H9 (cell line): ENCODE measurements at regions not wholly inside any gene's neighbourhood (a gene's known extent, or its start where the extent isn't known, plus 50 kb on each side); places are given as distances from the start of the nearest gene placed in this dataset.

Source experiments
- DNase-seq: peaks from one replicate; pipeline ENCODE4 v3.0.0-alpha.2; 2017
- H2AFZ ChIP-seq: one replicate; pipeline ENCODE4 v1.6.1; 2013; ENCODE audit warnings: mild to moderate bottlenecking, low read length, control low read depth, moderate library complexity
- H2AK5ac ChIP-seq: 2 replicates; pipeline ENCODE4 v1.6.1; 2013; ENCODE audit warnings: low read length, control low read depth, mixed read lengths; ENCODE audit not compliant: insufficient read length
- H2BK120ac ChIP-seq: one replicate; pipeline ENCODE4 v1.6.1; 2013; ENCODE audit warnings: low read depth, mild to moderate bottlenecking, low read length, control low read depth, inconsistent platforms; ENCODE audit not compliant: poor library complexity, severe bottlenecking
- H2BK12ac ChIP-seq: 2 replicates; pipeline ENCODE4 v1.6.1; 2013; ENCODE audit warnings: low read length, control low read depth, mixed read lengths, low read depth; ENCODE audit not compliant: insufficient read length
- H2BK15ac ChIP-seq: 2 replicates; pipeline ENCODE4 v1.6.1; 2013; ENCODE audit warnings: low read depth, low read length, control low read depth
- H2BK20ac ChIP-seq: one replicate; pipeline ENCODE4 v1.6.1; 2013; ENCODE audit warnings: low read depth, mild to moderate bottlenecking, low read length, control low read depth, inconsistent platforms; ENCODE audit not compliant: poor library complexity, severe bottlenecking
- H2BK5ac ChIP-seq: 2 replicates; pipeline ENCODE4 v1.6.1; 2013; ENCODE audit warnings: low read length, control low read depth, mixed read lengths; ENCODE audit not compliant: insufficient read length
- H3K14ac ChIP-seq: 2 replicates; pipeline ENCODE4 v1.6.1; 2013; ENCODE audit warnings: low read length, control low read depth; ENCODE audit not compliant: insufficient read depth
- H3K18ac ChIP-seq: 2 replicates; pipeline ENCODE4 v1.6.1; 2013; ENCODE audit warnings: low read depth, mild to moderate bottlenecking, mixed read lengths, low read length, control low read depth; ENCODE audit not compliant: insufficient read length
- H3K23ac ChIP-seq: 2 replicates; pipeline ENCODE4 v1.6.1; 2013; ENCODE audit warnings: low read length, control low read depth, mixed read lengths, low read depth; ENCODE audit not compliant: insufficient read length
- H3K23me2 ChIP-seq: 2 replicates; pipeline ENCODE4 v1.6.1; 2013; ENCODE audit warnings: low read depth, mild to moderate bottlenecking, mixed read lengths, low read length, control low read depth; ENCODE audit not compliant: insufficient read length, poor library complexity, severe bottlenecking
- H3K27ac ChIP-seq: 2 replicates; pipeline ENCODE4 v1.5.1; 2013; ENCODE audit warnings: low read length, control low read depth, mixed read lengths, low read depth; ENCODE audit not compliant: insufficient read length
- H3K27me3 ChIP-seq: 2 replicates; pipeline ENCODE4 v1.6.1; 2013; ENCODE audit warnings: low read length, control low read depth, inconsistent platforms; ENCODE audit not compliant: insufficient read depth
- H3K4ac ChIP-seq: 2 replicates; pipeline ENCODE4 v1.6.1; 2013; ENCODE audit warnings: low read depth, mild to moderate bottlenecking, control low read depth, inconsistent platforms, low read length, moderate library complexity
- H3K4me1 ChIP-seq: 2 replicates; pipeline ENCODE4 v1.6.1; 2013; ENCODE audit warnings: low read length, control low read depth, inconsistent platforms; ENCODE audit not compliant: insufficient read depth
- H3K4me2 ChIP-seq: 2 replicates; pipeline ENCODE4 v1.6.1; 2013; ENCODE audit warnings: low read length, control low read depth, mixed read lengths; ENCODE audit not compliant: insufficient read length, insufficient read depth
- H3K56ac ChIP-seq: 2 replicates; pipeline ENCODE4 v1.6.1; 2013; ENCODE audit warnings: low read depth, mild to moderate bottlenecking, mixed read lengths, low read length, control low read depth; ENCODE audit not compliant: insufficient read length
- H3K79me1 ChIP-seq: 2 replicates; pipeline ENCODE4 v1.6.1; 2013; ENCODE audit warnings: low read depth, mild to moderate bottlenecking, moderate library complexity, low read length, control low read depth, inconsistent platforms; ENCODE audit not compliant: insufficient read depth, poor library complexity, severe bottlenecking
- H3K79me2 ChIP-seq: 2 replicates; pipeline ENCODE4 v1.6.1; 2013; ENCODE audit warnings: low read length, control low read depth, inconsistent platforms; ENCODE audit not compliant: insufficient read depth
- H3K9ac ChIP-seq: 2 replicates; pipeline ENCODE4 v1.6.1; 2013; ENCODE audit warnings: low read length, control low read depth, mixed read lengths; ENCODE audit not compliant: insufficient read length; ENCODE audit errors: extremely low read depth
- H3K9me3 ChIP-seq: one replicate; pipeline ENCODE4 v1.6.1; 2013; ENCODE audit warnings: low read depth, low read length, inconsistent platforms; ENCODE audit not compliant: control insufficient read depth
- H3T11ph ChIP-seq: one replicate; pipeline ENCODE4 v1.6.1; 2013; ENCODE audit warnings: mild to moderate bottlenecking, low read length, control low read depth, inconsistent platforms
- H4K20me1 ChIP-seq: one replicate; pipeline ENCODE4 v1.6.1; 2013; ENCODE audit not compliant: control insufficient read depth, insufficient read length, insufficient read depth
- H4K5ac ChIP-seq: 2 replicates; pipeline ENCODE4 v1.6.1; 2013; ENCODE audit warnings: low read depth, mild to moderate bottlenecking, mixed read lengths, low read length, control low read depth; ENCODE audit not compliant: insufficient read length
- H4K8ac ChIP-seq: replicated peaks from 2 replicates; pipeline ENCODE4 v1.6.1; 2013; ENCODE audit warnings: low read length, control low read depth, mixed read lengths, low read depth; ENCODE audit not compliant: insufficient read length
- H4K91ac ChIP-seq: 2 replicates; pipeline ENCODE4 v1.6.1; 2013; ENCODE audit warnings: low read depth, mild to moderate bottlenecking, moderate library complexity, mixed read lengths, low read length, control low read depth; ENCODE audit not compliant: insufficient read length
- H3K27ac Mint-ChIP-seq, 3 experiments: 2 replicates in 2 of 3; 3 replicates in 1 of 3; pipeline ENCODE4 v1.8.0; 2020 to 2021; ENCODE audit warnings: mixed read lengths in 3 of 3, mild to moderate bottlenecking in 1 of 3, moderate library complexity in 1 of 3
- H3K27me3 Mint-ChIP-seq: 2 replicates; pipeline ENCODE4 v1.8.0; 2021; ENCODE audit warnings: low read depth, mild to moderate bottlenecking, moderate library complexity, mixed read lengths
- H3K36me3 Mint-ChIP-seq, 3 experiments: 2 replicates in 2 of 3; 3 replicates in 1 of 3; pipeline ENCODE4 v1.8.0; 2020 to 2021; ENCODE audit warnings: low read depth in 3 of 3, mixed read lengths in 3 of 3; ENCODE audit not compliant: insufficient read depth in 1 of 3
- H3K4me1 Mint-ChIP-seq, 2 experiments: 2 replicates each; pipeline ENCODE4 v1.8.0; 2020; ENCODE audit warnings: mixed read lengths in 2 of 2
- H3K4me3 Mint-ChIP-seq, 2 experiments: 2 replicates in 1 of 2; 3 replicates in 1 of 2; pipeline ENCODE4 v1.8.0; 2020 to 2021; ENCODE audit warnings: mild to moderate bottlenecking in 2 of 2, mixed read lengths in 2 of 2, moderate library complexity in 1 of 2
- H3K9me3 Mint-ChIP-seq, 2 experiments: 2 replicates in 1 of 2; 3 replicates in 1 of 2; pipeline ENCODE4 v1.8.0; 2020; ENCODE audit warnings: mild to moderate bottlenecking in 2 of 2, mixed read lengths in 2 of 2, moderate library complexity in 1 of 2
- CTCF ChIP-seq: fragments of 200-600 bp; sonication (generic); conservative IDR thresholded peaks from 3 replicates; pipeline ENCODE4 v1.8.0; 2021; ENCODE audit warnings: antibody characterized with exemption, mild to moderate bottlenecking
- WGBS: extraction: QIAGEN DNeasy Blood & Tissue Kit; methylation state at CpG from one replicate; pipeline ENCODE4 v1.1.7; 2013; ENCODE audit warnings: missing lambda C conversion rate, low lambda C conversion rate, mixed read lengths; ENCODE audit not compliant: insufficient read length; ENCODE audit errors: extremely low coverage; 5-methylcytosine and 5-hydroxymethylcytosine counted together

GRCh38 chr5:172505845-172506244 is 51.5 kb upstream of the SH3PXD2B start:
- no peak overlapping the region for H3K23ac ChIP-seq
- no peaks in the 10 kb centered on the region for H3K4me1 ChIP-seq
- no peak overlapping the region for H4K8ac ChIP-seq
- H3K18ac ChIP-seq = no peak overlapping the region
- no peak overlapping the region for H3K14ac ChIP-seq
- H3K79me1 ChIP-seq = no peaks in the 10 kb centered on the region
- peak; percentile 13 for DNase-seq
- no peak overlapping the region for H3K56ac ChIP-seq
- no peaks in the 10 kb centered on the region for H3K79me2 ChIP-seq
- no peak overlapping the region for H3K27ac ChIP-seq
- no CpG with 5 or more reads among the region's 7 CpGs for WGBS
- peaks cover 5 to 21% of the 10 kb centered on the region in 2 experiments for H3K4me1 Mint-ChIP-seq
- TF ChIP-seq CTCF = no peak
- no peaks in the 10 kb centered on the region for H3K36me3 Mint-ChIP-seq
- H2AK5ac ChIP-seq = no peak overlapping the region
- H3K9me3 ChIP-seq = no peaks in the 10 kb centered on the region
- H4K20me1 ChIP-seq = no peaks in the 10 kb centered on the region
- H4K5ac ChIP-seq = no peak overlapping the region
- no peak overlapping the region for H2AFZ ChIP-seq
- H3K9ac ChIP-seq = no peak overlapping the region
- peaks cover 0 to 3% of the 10 kb centered on the region in 2 experiments; a peak in 1 of 5 replicates for H3K9me3 Mint-ChIP-seq
- no peaks in the 10 kb centered on the region for H3K23me2 ChIP-seq
- H3K4ac ChIP-seq = no peak overlapping the region
- H4K91ac ChIP-seq = no peak overlapping the region
- H3K27me3 ChIP-seq = no peaks in the 10 kb centered on the region
- no peak overlapping the region for H3K4me3 Mint-ChIP-seq
- H3K27ac Mint-ChIP-seq = no peak overlapping the region
- no peak overlapping the region for H3K4me2 ChIP-seq
- H2BK120ac ChIP-seq = no peak overlapping the region
- peaks cover 40% of the 10 kb centered on the region for H3K27me3 Mint-ChIP-seq
- no peak overlapping the region for H2BK12ac ChIP-seq
- no peak overlapping the region for H2BK20ac ChIP-seq
- no peak overlapping the region for H2BK15ac ChIP-seq
- no peak overlapping the region for H2BK5ac ChIP-seq
- H3T11ph ChIP-seq = no peak overlapping the region
